ENCODE measurements at regions not wholly inside any gene's neighbourhood (a gene's known extent, or its start where the extent isn't known, plus 50 kb on each side); places are given as distances from the start of the nearest gene placed in this dataset.

GRCh38 chr2:163122257-163122656 is 283.7 kb upstream of the KCNH7 start:
- no peak for TF ChIP-seq CTCF (IDR thresholded peaks at IDR 0.05; ENCODE audit: insufficient read depth, low read length, poor library complexity, severe bottlenecking)
- TF ChIP-seq EZH2phosphoT487 (conservative IDR thresholded peaks at IDR 0.05; ENCODE audit: low read length): no peak
